SKM-1 (cell line): ENCODE measurements at regions not wholly inside any gene's neighbourhood (a gene's known extent, or its start where the extent isn't known, plus 50 kb on each side); places are given as distances from the start of the nearest gene placed in this dataset.

ENCODE experiments used
- DNase-seq: peaks from one replicate; lab custom pipeline; 2025; ENCODE audit not compliant: unreplicated experiment; lab: John Stamatoyannopoulos, UW

DNA sequence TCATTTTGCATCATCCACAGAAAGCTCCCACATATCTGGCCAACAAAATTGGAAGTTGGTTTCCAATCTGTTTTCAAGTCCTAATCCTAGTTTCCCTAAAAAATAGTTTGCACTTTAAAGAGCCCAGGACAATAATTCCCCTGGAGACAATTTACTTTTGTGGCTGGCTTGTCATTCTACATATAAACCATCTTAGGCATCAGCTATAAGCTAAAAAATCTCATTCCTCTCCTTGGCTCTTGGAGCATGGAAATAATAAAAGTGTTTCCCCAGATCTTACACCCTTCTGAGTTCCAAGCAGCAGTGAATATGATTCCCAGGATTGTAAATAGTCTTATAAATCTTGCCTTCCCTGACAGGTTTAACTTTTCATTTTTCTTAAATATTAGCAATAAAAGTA lies 89.1 kb upstream of the NUDT4 start:
- no peak for DNase-seq

DNA sequence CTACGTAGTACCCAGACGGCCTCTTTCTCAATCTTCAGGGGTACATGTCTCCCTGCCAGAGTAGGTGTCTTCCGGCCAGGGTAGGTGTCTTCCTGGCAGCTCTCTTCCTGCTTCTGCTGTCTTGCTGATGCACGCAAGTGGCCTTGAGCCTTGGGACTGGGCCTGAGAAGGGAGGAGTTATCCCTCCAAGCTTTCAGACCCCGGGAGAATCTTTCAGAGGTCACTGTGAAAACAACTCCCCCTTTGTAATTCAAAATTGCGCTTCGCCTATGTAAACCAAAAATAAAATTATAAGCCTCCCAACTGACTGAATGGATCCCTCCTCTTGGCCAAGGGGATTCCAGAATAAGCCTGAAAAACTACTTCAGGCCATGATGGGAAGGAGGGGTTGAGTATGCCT lies 87.3 kb upstream of the NUDT4 start:
- no peak for DNase-seq

GRCh38 chr12:93292213-93292612 lies 85.5 kb upstream of the NUDT4 start:
- DNase-seq, result no peak

DNA sequence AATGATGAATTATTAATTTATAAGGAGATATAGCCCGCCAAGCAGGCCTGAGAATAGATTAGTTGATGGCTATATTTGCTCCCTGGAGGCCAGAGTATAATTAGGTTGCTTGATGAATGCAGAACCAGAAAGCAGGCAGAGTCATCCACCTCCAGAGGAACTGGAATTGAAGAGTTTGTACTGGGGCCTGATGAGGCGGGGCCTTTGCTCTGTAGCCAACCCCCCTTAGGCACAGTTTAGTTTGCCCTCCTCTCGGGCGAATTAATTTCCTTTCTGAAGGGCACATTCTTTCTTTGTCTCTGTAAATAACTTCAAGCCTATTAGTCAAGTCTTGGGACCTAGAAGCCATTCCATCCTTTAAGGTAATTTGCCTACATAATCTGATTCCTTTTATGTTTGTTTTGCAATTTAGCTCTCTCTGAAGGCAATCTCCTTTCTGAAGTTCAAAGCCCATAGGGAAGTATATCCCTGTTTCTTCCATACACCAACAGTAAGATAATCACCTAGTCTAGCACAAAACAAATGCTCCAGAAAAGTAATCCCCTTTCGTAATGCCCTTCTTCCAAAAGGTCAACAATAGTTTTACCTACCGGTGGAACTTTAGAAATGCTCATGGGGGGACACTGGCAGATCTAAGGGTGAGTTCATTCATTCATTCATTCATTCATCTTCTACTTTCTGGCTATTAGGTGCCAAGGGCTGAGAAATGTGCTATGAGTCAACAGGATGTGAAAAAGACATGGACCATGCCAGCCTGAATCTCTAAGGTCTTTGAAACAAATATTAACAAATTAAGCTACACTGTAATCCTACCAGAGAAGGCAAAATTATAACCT lies 84.8 kb upstream of the NUDT4 start:
- DNase-seq, result no peak

GRCh38 chr12:93297032-93297431 lies 80.7 kb upstream of the NUDT4 start:
- no peak for DNase-seq

- no peak for DNase-seq
These were observed 80.2 kb upstream of the NUDT4 start for GRCh38 chr12:93297536-93297935.

DNA sequence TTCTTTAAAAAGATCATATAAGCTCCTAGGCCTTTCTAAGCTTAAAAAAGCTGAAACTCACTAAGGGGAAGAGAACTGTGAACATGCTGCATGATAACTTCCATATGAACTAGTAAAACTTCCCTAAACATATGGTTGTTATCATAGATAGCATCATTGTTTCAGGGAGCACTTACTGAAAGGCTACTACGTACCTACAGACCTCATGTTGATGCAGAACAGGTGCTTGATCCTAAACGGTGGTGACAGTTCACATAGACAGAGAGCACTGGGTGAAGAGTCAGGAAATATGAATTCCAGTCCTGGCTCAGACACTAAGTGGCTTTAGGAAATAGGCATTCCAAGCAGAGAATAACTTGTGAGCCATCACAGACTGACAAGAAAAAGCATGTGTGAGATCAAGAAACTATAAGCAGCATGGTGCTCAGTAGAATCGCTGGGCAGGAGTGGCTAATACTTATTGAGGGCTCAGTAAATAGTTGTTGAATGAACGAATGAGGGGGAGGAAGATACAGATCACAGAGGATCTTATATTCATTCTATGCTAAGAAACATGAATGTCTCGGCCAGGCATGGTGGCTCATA lies 78.4 kb upstream of the NUDT4 start:
- DNase-seq, result no peak

- DNase-seq, result no peak
These were observed 77.1 kb upstream of the NUDT4 start for GRCh38 chr12:93300611-93301021.

GRCh38 chr12:93302331-93303229 lies 75.1 kb upstream of the NUDT4 start:
- DNase-seq, result no peak

GRCh38 chr12:93306636-93307035 lies 71.1 kb upstream of the NUDT4 start:
- no peak for DNase-seq

DNA sequence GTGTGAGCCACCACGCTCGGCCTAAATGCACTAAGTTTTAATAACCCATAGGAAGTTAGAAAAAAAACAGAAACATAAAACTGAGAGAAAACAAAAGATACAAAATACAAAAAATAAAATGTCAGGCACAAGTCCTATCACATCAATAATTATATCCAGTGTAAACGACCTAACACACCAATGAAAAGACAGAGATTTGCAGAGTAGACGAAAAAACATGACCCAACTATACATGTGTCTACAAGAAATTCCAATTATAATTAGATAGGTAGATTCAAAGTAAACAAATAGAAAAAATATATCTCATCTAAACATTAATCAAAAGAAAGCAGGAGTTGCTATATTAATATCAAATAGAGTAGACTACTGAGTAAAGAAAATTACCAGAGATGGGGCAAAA lies 69.4 kb upstream of the NUDT4 start:
- DNase-seq, result no peak

- no peak for DNase-seq
These were observed 65.9 kb upstream of the NUDT4 start for GRCh38 chr12:93311827-93312226.

GRCh38 chr12:93314177-93314497 lies 63.6 kb upstream of the NUDT4 start:
- no peak for DNase-seq

GRCh38 chr12:93315385-93315906 lies 62.3 kb upstream of the NUDT4 start:
- DNase-seq, result no peak

DNA sequence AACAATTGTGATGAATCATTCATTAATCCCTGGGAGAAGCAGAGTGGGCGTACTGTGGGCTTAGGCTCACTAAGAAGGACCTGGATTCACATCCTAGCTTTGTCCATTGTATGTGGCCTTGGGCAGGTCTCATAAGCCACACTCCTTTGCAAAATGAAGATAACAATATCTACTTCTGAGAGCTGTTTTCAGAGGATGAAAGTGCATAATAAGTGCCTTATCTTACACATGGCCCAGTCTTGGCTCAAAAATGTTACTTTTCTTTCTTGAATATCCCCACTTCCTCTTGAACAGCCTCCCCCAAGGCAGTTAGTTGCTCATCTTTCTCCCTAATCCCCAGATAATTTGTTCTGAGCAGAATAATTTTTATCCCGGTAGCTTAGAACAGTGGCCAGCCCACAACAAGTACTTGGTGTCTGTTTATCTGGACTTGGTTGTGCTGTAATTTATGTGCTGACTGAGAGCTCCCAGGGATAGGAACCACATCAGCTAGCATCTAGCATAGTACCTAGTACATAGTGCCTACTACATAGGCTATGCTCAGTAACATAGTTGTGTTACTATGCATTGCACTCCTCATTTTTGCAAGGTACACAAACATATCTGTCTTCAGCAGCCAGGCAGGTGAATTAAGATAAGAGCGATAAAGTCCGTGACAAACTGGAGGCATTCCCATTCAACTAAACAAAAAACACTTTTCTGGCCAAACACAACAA lies 61.7 kb upstream of the NUDT4 start:
- DNase-seq, result no peak

- DNase-seq, result no peak
These were observed 61.1 kb upstream of the NUDT4 start for GRCh38 chr12:93316623-93316971.

DNA sequence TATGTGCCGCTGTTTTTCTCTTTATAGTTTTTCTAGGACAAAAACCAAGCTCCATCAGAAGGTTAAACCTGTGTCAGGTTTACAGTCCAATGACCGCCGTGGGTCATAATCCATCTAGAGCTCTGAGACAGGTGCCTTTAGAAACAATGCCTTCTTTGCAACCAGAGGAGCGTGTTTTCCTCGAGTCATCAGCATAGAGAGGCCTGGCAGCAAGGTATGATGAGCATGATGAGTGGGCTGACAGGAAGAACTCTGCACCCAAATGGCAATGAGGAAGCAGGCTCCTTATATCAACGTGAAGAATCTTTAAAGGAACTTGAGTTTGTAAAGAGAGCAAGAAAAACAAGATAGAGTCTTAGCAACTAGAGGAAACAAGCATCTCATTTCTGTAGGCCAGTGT lies 60.5 kb upstream of the NUDT4 start:
- DNase-seq, result no peak

DNA sequence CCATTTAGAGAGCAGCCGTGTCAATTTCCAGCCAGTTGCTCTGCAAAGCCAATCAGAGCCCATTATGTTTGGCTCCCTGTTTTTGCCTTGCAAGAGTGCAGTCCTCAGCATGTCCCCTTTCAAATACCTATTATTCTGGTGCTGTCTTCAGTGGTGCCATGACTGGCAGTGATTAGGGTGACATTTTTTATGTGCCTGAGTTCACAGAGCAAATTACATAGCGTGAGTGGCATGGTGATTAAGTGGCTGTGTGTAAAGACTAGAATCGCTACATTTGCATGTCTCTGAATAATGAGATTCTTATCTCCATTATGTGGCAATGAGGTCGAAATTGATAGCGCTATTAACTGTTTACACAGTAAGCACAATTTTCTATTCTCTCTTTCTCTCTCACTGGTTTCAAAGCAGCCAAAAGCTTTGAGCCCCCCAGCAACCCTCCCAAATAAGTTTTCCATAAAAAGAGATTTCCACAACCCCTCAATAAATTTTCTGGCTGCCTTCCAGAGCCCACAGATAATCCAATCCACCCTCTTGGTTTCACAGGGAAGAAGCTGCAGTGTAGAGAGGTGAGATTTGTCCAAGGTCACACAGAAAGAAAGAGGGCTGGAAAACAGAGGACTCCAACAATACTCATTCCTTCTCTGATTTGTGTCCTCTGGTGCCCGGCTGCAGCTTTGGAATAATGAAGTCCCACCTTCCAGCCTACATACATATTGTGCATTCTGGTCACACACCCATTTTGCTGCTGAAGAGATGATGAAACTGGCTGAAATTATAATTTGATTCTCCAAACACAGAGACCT lies 58.8 kb upstream of the NUDT4 start:
- no peak for DNase-seq

- DNase-seq, result no peak
These were observed 58.1 kb upstream of the NUDT4 start for GRCh38 chr12:93319523-93320050.

- DNase-seq, result no peak
These were observed 54.9 kb upstream of the NUDT4 start for GRCh38 chr12:93322784-93323183.
